HFFc6 (cell line): ENCODE measurements at regions not wholly inside any gene's neighbourhood (a gene's known extent, or its start where the extent isn't known, plus 50 kb on each side); places are given as distances from the start of the nearest gene placed in this dataset.
"Not testable (repeated sequence)": the region's sequence is repeated elsewhere in the genome, so short reads cannot be mapped to it uniquely, and the experiment has no call there.

Experiments
- DNase-seq: peaks from one replicate; pipeline ENCODE4 v3.0.0-alpha.2; 2018
- H3K27ac Mint-ChIP-seq: 2 replicates; pipeline ENCODE4 v1.8.0; 2020; ENCODE audit warnings: mild to moderate bottlenecking, mixed read lengths
- H3K27me3 Mint-ChIP-seq: 2 replicates; pipeline ENCODE4 v1.8.0; 2021; ENCODE audit warnings: mild to moderate bottlenecking, moderate library complexity, mixed read lengths; ENCODE audit not compliant: insufficient read depth
- H3K36me3 Mint-ChIP-seq: 2 replicates; pipeline ENCODE4 v1.8.0; 2021; ENCODE audit warnings: low read depth, mixed read lengths
- H3K4me1 Mint-ChIP-seq: 2 replicates; pipeline ENCODE4 v1.8.0; 2020; ENCODE audit warnings: low read depth, mixed read lengths
- H3K4me3 Mint-ChIP-seq: 2 replicates; pipeline ENCODE4 v1.8.0; 2020; ENCODE audit warnings: mild to moderate bottlenecking, moderate library complexity, mixed read lengths
- H3K9me3 Mint-ChIP-seq: 2 replicates; pipeline ENCODE4 v1.8.0; 2020; ENCODE audit warnings: mild to moderate bottlenecking, mixed read lengths
- TF ChIP-seq, protein P1 (sequence below): fragments of 200-600 bp; sonication (generic); IDR thresholded peaks from 2 replicates; pipeline ENCODE4 v1.5.0; 2021; ENCODE audit warnings: antibody characterized with exemption, mild to moderate bottlenecking

DNA sequence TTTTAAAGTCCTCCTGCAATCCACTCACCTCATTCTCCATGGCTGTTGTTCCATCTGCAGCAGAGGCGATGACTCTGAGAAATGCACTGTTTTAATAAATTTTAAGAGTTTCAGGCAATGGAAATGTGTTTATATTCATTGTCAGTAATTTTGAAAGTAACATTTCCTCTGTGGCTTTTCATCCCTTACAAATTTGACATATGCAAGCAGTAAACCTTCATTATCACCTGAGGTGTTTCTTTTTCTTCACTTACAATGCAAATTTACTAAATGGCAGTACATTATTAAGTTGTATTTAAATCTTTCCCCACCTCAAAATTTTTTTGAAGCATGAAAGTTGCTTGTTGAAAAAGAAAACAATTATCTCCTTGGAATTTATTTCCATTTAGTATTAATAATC lies 136.9 kb downstream of the DIRAS2 start:
- H3K36me3 Mint-ChIP-seq, result no peaks in the 10 kb centered on the region
- DNase-seq, result no peak
- no peak overlapping the region for H3K4me3 Mint-ChIP-seq
- no peaks in the 10 kb centered on the region for H3K4me1 Mint-ChIP-seq
- H3K9me3 Mint-ChIP-seq, result peaks cover 41% of the 10 kb centered on the region
- TF ChIP-seq, protein P1, sequence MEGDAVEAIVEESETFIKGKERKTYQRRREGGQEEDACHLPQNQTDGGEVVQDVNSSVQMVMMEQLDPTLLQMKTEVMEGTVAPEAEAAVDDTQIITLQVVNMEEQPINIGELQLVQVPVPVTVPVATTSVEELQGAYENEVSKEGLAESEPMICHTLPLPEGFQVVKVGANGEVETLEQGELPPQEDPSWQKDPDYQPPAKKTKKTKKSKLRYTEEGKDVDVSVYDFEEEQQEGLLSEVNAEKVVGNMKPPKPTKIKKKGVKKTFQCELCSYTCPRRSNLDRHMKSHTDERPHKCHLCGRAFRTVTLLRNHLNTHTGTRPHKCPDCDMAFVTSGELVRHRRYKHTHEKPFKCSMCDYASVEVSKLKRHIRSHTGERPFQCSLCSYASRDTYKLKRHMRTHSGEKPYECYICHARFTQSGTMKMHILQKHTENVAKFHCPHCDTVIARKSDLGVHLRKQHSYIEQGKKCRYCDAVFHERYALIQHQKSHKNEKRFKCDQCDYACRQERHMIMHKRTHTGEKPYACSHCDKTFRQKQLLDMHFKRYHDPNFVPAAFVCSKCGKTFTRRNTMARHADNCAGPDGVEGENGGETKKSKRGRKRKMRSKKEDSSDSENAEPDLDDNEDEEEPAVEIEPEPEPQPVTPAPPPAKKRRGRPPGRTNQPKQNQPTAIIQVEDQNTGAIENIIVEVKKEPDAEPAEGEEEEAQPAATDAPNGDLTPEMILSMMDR, result no peak
- no peaks in the 10 kb centered on the region for H3K27me3 Mint-ChIP-seq
- no peak overlapping the region for H3K27ac Mint-ChIP-seq

GRCh38 chr9:90506402-90506801 lies 136.2 kb downstream of the DIRAS2 start:
- H3K36me3 Mint-ChIP-seq, DNase-seq, H3K4me1 Mint-ChIP-seq, H3K4me3 Mint-ChIP-seq, H3K27me3 Mint-ChIP-seq, H3K27ac Mint-ChIP-seq: not testable (repeated sequence)
- peaks cover 43% of the 10 kb centered on the region for H3K9me3 Mint-ChIP-seq

DNA sequence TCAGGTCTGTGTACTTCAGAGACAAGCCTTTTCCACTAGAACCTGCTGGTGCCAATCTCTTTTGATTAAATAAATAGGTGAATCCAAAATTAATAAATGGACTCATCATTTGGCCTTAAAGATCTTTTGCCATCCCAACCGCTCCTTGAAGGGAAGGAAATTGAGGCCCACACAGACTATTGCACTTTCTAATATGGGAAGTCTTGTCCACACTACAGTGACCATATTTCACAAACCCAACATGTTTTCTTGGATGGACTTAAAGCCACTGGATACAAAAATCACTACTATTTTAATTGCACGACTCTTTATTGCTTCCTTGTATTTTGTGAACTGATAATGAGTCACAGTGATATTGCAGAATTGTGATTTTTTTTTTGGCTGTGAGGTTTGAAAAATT lies 135.0 kb downstream of the DIRAS2 start:
- TF ChIP-seq, protein P1, result no peak
- no peak for DNase-seq
- Mint-ChIP-seq H3K36me3 (no peaks in the 10 kb centered on the region), H3K4me3 (no peak overlapping the region), H3K27ac (no peak overlapping the region), H3K9me3 (peaks cover 42% of the 10 kb centered on the region), H3K27me3 (no peaks in the 10 kb centered on the region), H3K4me1 (no peaks in the 10 kb centered on the region)

DNA sequence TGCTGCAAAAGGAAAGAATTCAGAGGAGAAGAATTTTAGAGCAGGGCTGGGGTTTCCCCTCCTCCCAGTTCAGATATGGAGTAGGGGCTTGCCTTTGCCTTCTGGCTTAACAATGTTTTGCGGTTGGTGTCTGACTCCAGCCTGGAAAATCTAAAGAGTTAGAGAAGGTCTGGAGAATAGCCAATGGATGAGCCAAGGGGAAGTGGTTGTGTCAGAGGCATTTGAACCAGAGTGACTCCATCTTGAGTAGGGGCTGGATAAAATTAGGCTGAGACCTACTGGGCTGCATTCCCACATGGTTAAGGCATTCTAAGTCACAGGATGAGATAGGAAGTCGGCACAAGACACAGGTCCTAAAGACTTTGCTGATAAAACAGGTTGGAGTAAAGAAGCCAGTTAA lies 133.7 kb downstream of the DIRAS2 start:
- no peaks in the 10 kb centered on the region for H3K4me1 Mint-ChIP-seq
- H3K27me3 Mint-ChIP-seq, result no peaks in the 10 kb centered on the region
- TF ChIP-seq, protein P1, result no peak
- no peak overlapping the region for H3K27ac Mint-ChIP-seq
- H3K9me3 Mint-ChIP-seq, result peaks cover 44% of the 10 kb centered on the region
- H3K36me3 Mint-ChIP-seq, result no peaks in the 10 kb centered on the region
- DNase-seq, result no peak
- no peak overlapping the region for H3K4me3 Mint-ChIP-seq

DNA sequence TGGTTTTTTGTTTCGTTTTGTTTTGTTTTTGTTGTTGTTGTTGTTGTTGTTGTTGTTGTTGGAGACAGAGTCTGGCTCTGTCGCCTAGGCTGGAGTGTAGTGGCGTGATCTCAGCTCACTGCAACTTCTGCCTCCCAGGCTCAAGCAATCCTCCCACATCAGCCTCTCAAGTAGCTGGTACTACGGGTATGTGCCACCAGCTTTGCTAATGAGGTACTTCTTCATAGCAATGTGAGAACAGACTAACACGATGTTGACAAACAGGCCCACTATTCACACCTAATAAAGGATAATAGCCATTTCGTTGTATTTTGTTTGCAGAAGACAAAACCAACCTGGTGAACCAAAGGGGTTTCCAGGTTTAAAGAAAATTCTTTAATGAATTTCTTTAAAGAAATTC lies 130.9 kb downstream of the DIRAS2 start:
- no peaks in the 10 kb centered on the region for H3K36me3 Mint-ChIP-seq
- no peaks in the 10 kb centered on the region for H3K27me3 Mint-ChIP-seq
- no peak overlapping the region for H3K27ac Mint-ChIP-seq
- peaks cover 51% of the 10 kb centered on the region for H3K9me3 Mint-ChIP-seq
- TF ChIP-seq, protein P1, result no peak
- H3K4me1 Mint-ChIP-seq, result no peaks in the 10 kb centered on the region
- no peak overlapping the region for H3K4me3 Mint-ChIP-seq
- DNase-seq, result no peak

- Mint-ChIP-seq H3K36me3 (no peaks in the 10 kb centered on the region), H3K9me3 (peaks cover 44% of the 10 kb centered on the region), H3K4me1 (no peaks in the 10 kb centered on the region), H3K27ac (no peak overlapping the region), H3K4me3 (no peak overlapping the region), H3K27me3 (no peaks in the 10 kb centered on the region)
- TF ChIP-seq, protein P1, result no peak
- no peak for DNase-seq
Observed at GRCh38 chr9:90514877-90515276, 127.7 kb downstream of the DIRAS2 start.
